ENCODE measurements at regions not wholly inside any gene's neighbourhood (a gene's known extent, or its start where the extent isn't known, plus 50 kb on each side); places are given as distances from the start of the nearest gene placed in this dataset.
"Not testable (repeated sequence)": the region's sequence is repeated elsewhere in the genome, so short reads cannot be mapped to it uniquely, and the experiment has no call there.

DNA sequence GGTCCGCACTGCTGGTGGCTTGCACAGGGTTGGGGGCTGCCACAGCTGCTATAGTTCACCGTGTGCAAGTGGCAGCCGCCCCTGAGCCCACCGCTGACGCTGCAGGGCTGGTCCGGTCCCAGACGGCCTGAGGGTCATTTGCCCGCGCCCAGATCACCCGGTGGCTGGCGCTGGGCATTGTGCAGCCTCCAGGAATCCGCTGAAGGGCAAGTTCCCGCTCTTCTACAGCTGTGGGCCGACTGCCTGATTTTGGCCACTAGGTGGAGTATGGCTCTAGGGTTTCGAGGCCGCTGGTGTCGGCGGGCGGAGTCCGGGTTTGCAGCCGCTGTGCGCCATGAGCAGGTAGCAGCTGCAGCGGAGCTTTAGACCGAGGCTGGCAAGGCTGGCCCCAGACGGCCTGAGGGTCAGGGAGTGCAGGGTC lies 581.8 kb downstream of the TUBA3C start:
- H3K27ac ChIP-seq = not testable (repeated sequence)
- TF ChIP-seq, protein P1, sequence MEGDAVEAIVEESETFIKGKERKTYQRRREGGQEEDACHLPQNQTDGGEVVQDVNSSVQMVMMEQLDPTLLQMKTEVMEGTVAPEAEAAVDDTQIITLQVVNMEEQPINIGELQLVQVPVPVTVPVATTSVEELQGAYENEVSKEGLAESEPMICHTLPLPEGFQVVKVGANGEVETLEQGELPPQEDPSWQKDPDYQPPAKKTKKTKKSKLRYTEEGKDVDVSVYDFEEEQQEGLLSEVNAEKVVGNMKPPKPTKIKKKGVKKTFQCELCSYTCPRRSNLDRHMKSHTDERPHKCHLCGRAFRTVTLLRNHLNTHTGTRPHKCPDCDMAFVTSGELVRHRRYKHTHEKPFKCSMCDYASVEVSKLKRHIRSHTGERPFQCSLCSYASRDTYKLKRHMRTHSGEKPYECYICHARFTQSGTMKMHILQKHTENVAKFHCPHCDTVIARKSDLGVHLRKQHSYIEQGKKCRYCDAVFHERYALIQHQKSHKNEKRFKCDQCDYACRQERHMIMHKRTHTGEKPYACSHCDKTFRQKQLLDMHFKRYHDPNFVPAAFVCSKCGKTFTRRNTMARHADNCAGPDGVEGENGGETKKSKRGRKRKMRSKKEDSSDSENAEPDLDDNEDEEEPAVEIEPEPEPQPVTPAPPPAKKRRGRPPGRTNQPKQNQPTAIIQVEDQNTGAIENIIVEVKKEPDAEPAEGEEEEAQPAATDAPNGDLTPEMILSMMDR (IDR thresholded peaks at IDR 0.05) = peak; percentile 48

DNA sequence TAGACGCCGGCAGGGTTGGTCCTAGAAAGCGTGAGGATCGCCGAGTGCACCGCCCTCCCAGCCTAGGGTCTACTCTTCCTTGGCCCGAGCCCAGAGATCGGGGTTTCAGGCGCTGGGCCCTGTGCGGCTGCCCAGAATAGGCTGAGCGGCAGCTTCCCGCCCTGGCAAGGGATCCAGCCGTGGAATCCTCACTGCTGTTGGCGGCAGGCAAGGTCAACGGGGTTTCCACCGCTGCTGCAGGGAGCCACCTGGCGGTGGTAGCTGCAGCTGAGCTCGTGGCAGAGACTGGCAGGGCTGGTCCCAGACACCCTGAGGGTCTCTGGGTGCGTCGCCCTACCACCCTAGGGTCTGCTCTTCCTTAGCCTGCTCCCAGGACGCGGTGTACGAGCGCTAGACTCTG lies 583.1 kb downstream of the TUBA3C start:
- H3K27ac ChIP-seq = not testable (repeated sequence)
- TF ChIP-seq, protein P1 (IDR thresholded peaks at IDR 0.05) = peak; percentile 83

DNA sequence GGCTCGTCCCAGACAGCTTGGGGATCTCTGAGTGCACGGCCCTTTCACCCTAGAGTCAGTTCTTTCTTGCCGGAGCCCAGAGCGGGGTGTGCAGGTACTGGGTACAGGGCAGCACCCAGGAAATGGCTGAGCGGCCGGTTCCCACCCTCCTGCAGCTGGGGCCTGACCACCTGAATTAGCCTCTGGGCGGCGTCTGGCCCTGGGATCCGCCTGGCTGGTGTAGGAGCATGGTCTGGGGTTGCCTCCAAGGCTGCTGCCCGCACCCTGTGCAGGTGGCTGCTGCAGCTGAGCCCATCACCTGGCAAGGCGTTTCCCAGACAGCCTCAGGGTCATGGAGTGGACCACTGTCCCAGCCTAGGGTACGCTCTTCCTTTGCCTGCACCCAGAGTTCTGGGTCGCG lies 583.7 kb downstream of the TUBA3C start:
- H3K27ac ChIP-seq = not testable (repeated sequence)

DNA sequence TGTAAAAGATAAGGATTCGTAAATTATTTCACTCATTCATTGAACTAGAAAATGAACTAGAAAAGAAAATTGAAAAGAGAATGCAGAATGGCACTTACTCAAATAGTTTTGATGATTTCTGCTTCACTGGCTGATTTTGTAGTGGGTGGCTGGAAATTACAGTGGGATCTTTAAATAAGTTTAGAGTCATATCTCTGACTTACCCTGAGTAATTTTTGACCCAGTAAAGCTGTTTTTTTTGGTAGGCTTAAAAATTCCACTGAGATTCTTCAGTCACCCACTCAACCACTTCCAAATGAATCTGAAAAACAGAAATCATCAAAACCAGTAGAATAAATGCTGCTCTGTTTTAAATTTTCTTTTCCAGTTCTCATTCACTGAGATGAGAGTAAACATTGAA lies 604.5 kb downstream of the TUBA3C start:
- not testable (repeated sequence) for H3K27ac ChIP-seq

DNA sequence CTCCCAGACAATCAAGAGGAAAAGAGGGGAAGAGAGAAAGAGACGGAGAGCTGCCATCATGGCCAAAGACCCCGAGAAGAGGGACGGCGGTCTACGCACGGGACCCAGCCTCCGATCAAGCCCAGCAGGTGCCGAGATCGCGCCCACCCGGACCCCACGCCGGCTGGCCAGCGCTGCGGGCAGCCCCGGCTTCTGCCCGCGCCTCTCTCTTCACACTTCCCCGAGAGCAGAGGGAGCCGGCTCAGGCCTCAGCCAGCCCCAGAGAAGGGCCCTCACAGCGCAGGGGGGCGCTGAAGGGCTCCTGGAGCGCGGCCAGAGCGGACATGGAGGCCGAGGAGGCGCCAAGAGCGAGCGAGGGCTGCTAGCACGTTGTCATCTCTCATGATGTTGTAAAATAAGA lies 613.7 kb downstream of the TUBA3C start:
- not testable (repeated sequence) for H3K27ac ChIP-seq

All from 22Rv1 (cell line).